GM12864 (cell line): ENCODE measurements at regions not wholly inside any gene's neighbourhood (a gene's known extent, or its start where the extent isn't known, plus 50 kb on each side); places are given as distances from the start of the nearest gene placed in this dataset.
"Not testable (repeated sequence)": the region's sequence is repeated elsewhere in the genome, so short reads cannot be mapped to it uniquely, and the experiment has no call there.

Source experiments
- DNase-seq: peaks from one replicate; pipeline ENCODE4 v3.0.0-alpha.2; 2011; ENCODE audit warnings: low read depth
- H3K4me3 ChIP-seq: 2 replicates; pipeline ENCODE4 v1.5.1; 2011; ENCODE audit warnings: mild to moderate bottlenecking, low read depth, low read length, control low read depth
- CTCF ChIP-seq: IDR thresholded peaks from 2 replicates; pipeline ENCODE4 v1.5.1; 2011; ENCODE audit warnings: low read depth, mild to moderate bottlenecking, moderate library complexity, low read length, control low read depth, inconsistent platforms; ENCODE audit errors: missing control alignments

GRCh38 chr5:121100931-121101330 lies 636.8 kb downstream of the PRR16 start:
- no peak for DNase-seq
- no peak overlapping the region for H3K4me3 ChIP-seq
- no peak for TF ChIP-seq CTCF

- no peak for DNase-seq
- TF ChIP-seq CTCF: no peak
- no peak overlapping the region for H3K4me3 ChIP-seq
Observed at GRCh38 chr5:121105921-121106320, 641.8 kb downstream of the PRR16 start.

- not testable (repeated sequence) for DNase-seq, H3K4me3 ChIP-seq
Observed at GRCh38 chr5:121106721-121107690, 642.9 kb downstream of the PRR16 start.

- TF ChIP-seq CTCF: no peak
- no peak overlapping the region for H3K4me3 ChIP-seq
- no peak for DNase-seq
Observed at GRCh38 chr5:121108725-121109124, 644.6 kb downstream of the PRR16 start.

- no peak for TF ChIP-seq CTCF
- H3K4me3 ChIP-seq: no peak overlapping the region
- DNase-seq: no peak
Observed at GRCh38 chr5:121109817-121110216, 645.7 kb downstream of the PRR16 start.

- no peak for TF ChIP-seq CTCF
- no peak overlapping the region for H3K4me3 ChIP-seq
- no peak for DNase-seq
Observed at GRCh38 chr5:121121786-121122185, 657.7 kb downstream of the PRR16 start.

GRCh38 chr5:121138495-121138907 lies 674.4 kb downstream of the PRR16 start:
- no peak for TF ChIP-seq CTCF
- H3K4me3 ChIP-seq: no peak overlapping the region
- DNase-seq: no peak
